ENCODE measurements at regions not wholly inside any gene's neighbourhood (a gene's known extent, or its start where the extent isn't known, plus 50 kb on each side); places are given as distances from the start of the nearest gene placed in this dataset.
"Not testable (repeated sequence)": the region's sequence is repeated elsewhere in the genome, so short reads cannot be mapped to it uniquely, and the experiment has no call there.

DNA sequence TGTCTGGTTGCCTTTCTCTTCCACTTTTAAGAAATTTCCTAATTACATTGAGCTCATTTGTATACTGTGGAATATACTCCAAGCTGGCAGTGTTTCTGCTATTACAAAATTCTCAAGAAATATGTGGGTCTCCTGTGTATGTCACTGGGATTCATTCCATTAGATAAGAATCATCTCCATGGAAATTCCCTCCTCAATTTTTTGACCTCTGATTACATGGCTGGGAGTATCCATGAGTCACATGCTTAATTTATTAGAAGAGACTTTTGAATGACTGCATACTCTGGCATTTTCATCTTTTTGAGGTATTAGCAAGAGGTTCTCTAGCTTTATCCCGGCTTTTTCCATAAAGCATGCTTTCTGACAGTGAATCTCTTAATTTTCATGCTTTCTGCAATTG, 665.5 kb upstream of the CNTNAP5 start:
- DNase-seq (ENCODE audit: low read depth in 2 of 2) = no peak

DNA sequence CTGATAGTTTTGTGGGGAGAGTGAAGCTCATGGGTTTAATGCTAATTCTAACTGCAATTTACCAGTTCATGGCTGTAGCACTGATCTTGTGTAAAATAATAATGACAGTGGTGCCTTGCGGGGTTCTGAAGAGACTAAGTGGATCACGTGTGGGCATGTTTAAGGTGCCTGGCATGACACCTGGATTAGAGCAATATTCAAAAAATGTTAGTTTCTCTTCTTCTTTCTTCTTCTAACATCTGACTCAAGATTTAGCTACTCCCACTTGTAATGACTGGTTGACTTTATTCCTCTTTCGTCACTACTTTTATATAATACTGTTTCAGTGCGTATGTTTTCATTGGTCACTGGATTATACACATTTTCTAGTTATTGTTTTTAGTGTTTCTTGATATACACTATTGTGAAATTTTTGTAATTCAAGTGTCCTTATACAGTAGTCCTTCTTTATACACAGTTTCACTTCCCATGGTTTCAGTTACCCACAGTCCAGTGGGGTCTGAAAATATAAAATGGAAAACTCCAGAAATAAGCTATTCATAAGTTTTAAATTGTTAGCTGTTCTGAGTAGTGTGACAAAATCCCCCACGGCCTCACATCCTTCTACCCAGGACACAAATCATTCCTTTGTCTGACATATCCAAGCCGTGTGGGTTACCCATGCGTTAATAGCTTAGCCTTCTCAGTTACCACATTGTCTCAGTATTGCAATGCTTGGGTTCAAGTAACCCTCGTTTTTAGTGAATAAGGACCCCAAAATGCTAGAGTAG, 662.2 kb upstream of the CNTNAP5 start:
- no peak for DNase-seq (ENCODE audit: low read depth in 2 of 2)

DNA sequence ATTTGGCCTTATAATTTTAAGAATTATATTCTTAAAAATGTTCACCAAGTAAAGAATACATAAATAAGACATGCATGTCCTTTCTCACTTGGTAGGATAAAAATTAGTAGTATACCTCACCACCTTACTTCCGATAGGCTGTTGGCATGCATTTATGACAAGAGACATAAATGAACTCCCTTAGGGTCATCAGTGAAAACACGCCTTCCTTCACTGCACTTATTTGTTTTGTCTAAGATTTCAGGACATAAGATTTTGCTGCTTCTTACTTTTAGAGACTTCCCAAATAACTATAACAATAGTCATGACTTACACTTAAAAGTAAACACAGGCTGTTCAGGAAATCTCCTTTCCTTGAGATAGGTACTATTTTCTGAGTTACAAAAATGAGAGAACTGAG, 661.3 kb upstream of the CNTNAP5 start:
- DNase-seq (ENCODE audit: low read depth in 2 of 2) = no peak

DNA sequence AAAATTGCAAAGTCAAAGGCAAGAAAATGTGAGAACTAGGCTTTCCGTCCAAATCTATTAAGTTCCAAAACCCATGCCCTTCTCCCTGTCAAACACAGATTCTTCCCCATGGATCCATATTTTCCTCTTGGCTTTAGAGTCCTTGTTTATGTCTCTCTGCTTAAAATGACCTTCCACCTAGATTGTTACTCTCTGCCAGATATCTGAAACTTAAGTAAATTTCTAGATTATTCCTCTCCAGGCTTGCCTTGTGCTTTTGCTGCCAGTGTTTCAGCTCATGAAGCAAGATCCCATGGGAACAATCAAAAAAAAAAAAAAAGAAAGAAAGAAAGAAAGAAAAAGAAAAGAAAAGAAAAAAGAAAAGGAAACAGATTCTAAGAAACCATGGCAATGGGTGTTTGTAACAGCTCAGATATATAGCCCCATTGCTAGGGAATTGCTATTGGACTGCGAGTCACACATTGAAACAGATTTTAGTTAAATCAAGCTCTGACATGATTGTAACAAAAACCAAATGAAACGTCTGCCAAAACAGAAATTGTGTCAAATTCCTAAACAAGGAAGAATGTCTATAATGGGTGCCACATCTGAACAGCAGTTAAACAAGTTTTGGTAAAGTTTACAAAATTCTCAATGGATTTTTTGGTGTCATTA, 660.7 kb upstream of the CNTNAP5 start:
- no peak for DNase-seq (ENCODE audit: low read depth in 2 of 2)

DNA sequence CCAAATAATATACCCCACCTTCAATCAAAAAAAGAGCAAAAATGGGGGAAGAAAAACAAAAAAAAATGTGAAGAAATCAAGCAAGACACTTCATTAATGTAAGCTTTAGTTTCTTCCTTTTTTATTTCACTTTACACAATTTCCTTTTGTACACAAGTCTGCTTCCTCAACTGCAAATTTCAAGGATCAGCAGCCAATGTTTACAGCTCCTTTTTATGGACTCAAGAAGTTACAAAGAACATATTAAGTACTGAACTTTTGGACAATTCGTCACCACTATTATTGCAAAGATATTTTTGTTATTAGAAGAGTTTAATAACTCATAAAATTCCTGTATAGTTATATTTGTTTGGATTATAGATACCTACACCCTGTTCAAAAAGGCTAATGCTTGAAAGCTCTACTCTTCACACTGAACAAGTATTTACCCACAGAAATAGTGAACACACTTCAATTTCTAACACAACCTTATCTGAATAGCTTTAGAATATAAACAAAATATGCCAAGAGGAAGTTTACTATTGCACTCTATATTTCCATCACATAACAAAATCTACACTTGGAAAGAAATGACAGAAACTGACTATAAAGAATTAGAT, 658.7 kb upstream of the CNTNAP5 start:
- DNase-seq (ENCODE audit: low read depth in 2 of 2) = no peak

DNA sequence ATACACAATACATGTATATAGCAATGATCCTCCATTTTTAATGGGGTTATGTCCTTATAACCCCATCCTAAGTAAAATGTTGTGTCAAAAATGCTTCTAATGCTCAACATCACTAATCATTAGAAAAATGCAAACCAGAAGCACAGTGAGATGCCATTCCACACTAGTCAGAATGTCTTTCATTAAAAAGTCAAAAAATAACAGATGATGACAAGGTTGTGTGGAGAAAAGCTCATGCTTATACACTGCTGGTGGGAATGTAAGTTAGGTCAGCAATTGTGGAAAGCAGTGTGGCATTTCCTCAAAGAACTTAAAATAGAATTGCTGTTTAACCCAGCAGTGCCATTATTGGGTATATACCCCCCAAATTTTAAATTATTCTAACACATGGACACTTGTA, 654.9 kb upstream of the CNTNAP5 start:
- no peak for DNase-seq (ENCODE audit: low read depth in 2 of 2)

DNA sequence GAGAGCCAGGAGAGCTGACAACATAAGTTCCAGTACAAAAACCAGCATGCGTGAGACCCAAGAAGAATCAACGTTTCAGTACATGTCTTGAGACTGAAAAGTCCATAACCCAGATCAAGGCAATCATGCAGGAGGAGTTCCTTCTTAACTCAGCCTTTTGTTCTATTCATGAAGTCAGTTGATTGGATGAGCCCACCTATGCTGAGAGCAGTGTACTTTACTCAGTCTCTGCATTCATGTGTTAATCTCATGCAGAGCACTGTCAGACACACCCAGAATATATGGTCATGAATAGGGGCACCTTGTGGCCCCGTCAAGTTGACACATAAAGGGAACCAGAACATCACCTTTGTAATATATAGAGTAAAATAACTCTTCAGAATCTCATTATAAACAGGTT, 653.6 kb upstream of the CNTNAP5 start:
- no peak for DNase-seq (ENCODE audit: low read depth in 2 of 2)

DNA sequence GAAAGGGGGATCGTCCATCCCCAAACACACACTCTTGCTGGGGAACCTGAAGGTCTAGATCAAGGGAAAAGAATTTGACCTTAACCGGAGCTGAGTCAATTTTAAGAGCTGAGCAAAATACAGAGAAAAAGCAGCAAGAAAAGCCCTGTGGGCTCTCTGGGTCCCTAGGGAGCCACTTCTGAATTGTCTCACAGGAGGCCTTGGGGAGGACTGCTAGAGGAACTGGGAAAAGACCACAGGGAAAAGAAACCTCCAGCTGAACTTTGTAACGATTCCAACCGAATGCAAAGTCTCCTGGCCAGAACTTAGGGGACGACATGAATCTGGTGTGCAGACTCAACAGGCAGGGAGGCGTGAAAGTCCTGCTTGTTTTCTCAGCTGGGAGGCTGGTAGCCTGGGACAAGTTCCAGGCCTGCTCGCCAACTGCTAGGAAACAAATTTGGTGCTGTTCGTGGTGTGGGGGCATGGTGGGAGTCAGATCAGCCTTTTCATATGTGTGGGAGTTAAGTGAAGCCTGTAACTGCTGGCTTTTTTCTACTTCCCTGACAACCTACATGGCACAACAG, 644.6 kb upstream of the CNTNAP5 start:
- DNase-seq (ENCODE audit: low read depth in 2 of 2) = no peak

DNA sequence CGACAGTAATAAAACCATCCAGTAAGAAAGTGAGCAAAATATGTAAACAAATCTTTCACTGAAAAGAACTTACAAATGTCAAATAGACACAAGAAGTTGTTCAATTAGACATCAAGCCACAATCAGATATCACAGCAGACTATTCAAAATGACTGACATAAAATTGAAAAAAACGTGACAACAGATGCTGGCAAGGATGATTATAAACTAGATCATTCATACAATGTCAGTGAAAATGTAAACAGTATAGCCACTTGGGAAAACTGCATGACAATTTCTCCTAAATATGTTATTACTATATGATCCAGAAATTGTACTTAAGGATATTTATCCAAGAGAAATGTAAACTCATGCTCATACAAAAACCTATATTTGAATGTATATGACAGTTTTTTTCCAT, 609.4 kb upstream of the CNTNAP5 start:
- no peak for DNase-seq (ENCODE audit: low read depth in 2 of 2)

DNA sequence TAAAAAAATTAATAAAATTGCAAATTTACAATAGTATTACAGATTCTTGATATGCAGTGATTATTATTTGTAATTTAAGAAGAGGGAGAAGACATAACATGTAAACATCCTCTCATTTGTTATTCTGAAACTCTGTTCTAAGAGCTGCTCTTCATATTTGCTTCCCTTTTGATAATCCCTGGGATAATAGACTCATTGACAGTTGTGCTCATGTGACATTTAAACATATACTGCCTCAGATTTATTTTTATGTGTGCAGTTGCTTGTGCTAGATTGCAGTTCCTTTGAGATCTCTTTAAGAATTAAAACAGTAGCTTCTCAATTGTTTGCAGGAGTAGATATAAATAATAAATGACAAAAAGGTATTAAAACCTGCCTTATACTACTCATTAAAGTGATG, 605.1 kb upstream of the CNTNAP5 start:
- DNase-seq (ENCODE audit: low read depth in 2 of 2) = no peak

DNA sequence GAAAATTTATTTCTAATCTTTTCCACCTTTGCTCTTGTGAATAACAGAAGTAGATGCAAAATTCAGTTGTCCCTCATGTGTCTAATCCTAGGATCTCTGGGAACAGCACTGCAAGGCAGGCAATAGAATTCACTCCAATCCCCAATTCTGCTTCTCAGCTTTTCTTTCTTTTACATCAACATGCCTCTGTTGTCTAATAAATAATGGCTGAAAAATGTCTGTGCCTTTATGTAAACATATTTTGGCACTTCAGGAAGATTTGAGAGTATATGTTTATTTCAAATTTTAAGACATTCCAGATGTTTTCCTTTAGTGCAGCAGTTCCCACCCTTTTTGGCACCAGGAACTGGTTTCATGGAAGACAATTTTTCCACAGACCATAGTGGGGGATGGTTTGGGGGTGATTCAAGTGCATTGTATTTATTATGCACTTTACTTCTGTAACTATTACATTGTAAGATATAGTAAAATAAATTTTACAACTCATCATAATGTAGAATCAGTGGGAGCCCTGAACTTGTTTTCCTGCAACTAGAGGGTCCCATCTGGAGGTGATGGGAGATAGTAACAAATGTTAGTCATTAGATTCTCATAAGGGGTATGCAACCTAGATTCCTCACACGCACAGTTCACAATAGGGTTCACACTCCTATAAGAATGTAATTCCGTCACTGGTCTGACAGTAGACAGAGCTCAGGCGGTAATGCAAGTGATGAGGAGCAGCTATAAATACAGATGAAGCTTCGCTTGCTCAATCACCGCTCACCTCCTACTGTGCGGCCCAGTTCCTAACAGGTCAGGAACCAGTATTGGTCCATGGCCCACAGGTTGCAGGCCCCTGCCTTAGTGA, 590.3 kb upstream of the CNTNAP5 start:
- no peak for DNase-seq (ENCODE audit: low read depth in 2 of 2)

DNA sequence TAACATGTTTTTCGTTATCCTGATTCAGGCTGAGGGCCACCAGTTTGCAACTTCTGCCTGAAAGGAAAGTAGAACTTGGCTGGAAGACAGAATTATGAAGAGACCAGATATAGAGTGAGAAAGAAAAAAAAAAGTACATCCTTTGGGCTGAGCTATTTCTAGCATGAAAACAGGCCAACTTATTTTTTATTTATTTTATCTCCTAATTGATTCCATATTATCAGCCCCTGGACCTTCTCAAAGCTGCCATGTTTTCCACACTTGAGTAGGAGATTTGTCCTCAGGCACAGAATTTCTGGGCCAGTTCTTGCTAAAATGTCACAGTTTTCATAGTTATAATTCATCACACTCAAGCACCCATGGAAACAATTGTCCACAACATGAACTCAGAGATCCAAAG, 586.8 kb upstream of the CNTNAP5 start:
- no peak for DNase-seq (ENCODE audit: low read depth in 2 of 2)

DNA sequence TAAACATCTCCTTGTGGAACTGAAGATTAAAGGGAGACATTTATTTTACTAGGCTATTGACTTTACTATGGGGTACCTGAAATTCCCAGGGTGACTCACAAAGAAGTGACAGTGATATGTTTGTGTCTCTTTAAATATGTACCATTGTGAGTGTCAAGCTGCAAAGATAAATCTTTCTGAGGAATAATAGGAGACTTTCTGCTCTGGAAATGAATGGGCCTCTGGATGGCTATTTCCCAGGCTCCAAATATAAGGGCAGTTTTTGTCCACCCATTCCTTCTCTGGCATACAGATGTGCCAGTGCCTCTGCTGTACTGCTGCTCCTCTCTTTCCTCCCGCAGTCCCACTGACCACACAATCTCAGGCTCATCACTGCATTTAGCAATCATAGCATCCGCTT, 586.4 kb upstream of the CNTNAP5 start:
- DNase-seq (ENCODE audit: low read depth in 2 of 2) = no peak

DNA sequence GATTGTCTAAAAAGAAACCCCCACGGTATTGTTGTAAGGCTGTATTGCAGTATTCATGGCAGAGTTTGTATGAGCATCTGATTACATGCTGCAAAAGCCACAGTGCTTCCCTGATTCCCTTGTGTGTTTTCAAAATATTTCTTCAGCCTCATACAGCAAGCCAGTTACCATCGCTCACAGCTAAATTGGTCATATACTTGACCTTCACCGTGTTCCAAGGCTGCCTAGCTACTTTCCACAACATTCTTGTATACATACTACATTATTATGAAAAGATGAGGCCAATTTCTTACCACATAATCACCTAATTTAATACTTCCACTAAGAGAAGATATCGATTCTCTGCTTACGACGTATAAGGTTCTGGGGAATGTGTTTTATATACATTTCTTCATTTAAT, 576.3 kb upstream of the CNTNAP5 start:
- no peak for DNase-seq (ENCODE audit: low read depth in 2 of 2)

DNA sequence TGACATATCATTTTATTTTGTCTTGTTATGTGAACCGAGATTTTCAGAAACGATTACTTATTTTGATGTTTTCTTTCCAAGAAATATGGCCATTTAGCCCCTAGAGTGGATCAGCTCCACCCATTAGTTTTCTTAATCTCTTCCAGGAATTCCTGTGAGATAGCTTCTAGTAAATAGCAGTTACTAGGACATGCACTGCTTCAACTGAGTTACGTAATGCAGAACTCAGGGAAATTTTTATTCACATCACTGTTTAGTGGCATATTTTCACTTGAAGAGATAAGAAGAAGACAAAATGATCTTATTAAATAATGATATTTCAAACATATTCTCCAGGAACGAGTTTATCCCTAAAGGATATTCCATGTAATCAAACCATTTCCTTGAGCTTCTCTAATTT, 573.5 kb upstream of the CNTNAP5 start:
- DNase-seq (ENCODE audit: low read depth in 2 of 2) = no peak

DNA sequence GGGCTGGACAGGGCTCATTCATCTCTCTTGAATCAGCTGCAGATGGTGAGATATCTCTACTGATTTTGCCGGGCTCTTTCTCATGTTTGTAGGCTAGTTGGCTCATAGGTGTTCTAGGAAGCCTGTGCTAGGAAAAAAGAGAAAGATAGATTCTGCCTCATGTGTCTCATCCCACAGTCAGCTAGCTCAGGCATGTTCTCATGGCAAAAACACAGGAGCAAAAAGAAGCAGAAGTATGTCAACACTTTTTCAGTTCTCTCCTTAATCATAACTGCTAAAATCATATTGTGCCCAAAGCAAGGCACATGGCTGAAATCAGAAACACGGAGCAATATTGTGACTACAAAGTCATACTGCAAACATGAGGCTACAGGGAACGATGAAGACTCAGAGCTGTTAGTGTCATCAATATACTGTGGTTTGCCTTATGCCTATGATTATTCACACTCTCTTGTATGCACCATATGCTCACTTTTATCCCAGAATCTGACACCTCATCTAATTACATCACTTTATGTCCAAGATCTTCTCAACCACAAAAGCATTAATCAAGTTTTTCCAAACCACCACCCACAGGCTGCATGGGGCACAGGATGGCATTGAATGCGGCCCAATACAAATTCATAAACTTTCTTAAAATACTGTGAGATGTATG, 571.9 kb upstream of the CNTNAP5 start:
- DNase-seq (ENCODE audit: low read depth in 2 of 2) = no peak

DNA sequence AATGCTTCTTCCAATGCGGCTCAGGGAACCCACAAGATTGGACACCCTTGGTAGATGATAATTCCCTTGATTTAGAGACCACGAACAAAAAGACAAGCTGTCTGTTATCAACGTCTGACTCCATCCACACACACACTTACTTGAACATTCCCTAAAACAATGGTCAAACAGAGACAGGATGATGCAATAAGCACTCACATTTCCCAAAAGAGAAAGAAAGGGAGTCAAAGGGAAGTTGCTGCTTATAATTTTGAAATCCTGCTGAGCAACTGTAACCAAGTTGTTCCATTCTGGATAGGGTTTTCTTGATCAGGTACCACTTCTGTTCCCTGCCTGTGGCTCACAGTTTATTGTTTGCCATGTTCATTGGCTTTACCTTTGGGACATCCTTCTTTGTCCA, 571.3 kb upstream of the CNTNAP5 start:
- DNase-seq (ENCODE audit: low read depth in 2 of 2) = no peak

DNA sequence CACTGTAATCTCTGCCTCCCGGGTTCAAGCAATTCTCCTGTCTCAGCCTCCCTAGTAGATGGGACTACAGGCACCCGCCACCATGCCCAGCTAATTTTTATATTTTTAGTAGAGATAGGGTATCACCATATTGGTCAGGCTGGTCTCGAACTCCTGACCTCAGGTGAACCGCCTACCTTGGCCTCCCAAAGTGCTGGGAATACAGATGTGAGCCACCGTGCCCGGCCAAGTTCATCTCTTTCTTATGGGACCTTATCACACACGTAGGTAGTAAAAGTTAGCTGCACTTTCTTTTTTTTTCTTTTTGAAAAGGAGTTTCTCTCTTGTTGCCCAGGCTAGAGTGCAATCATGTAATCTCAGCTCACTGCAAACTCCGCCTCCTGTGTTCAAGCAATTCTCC, 569.9 kb upstream of the CNTNAP5 start:
- not testable (repeated sequence) for DNase-seq (ENCODE audit: low read depth in 2 of 2)

DNA sequence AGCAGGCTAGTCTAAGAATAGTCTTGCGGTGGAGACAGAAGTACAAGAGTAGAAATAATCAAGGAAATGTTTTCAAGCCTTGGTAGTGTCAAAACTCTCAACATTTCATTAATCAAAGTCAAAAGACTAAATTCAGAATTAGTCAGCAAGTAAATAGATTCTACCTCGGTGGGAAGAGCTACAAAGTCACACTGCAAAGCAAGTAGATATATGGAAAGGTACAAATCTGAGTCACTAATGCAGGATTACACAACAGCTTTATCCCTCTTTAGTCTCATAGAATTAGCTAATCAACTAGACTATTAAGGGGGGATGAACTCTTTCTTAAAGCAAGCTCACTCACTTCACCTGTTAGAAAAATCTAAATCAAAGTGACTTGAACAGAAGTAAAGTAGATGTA, 568.7 kb upstream of the CNTNAP5 start:
- no peak for DNase-seq (ENCODE audit: low read depth in 2 of 2)

DNA sequence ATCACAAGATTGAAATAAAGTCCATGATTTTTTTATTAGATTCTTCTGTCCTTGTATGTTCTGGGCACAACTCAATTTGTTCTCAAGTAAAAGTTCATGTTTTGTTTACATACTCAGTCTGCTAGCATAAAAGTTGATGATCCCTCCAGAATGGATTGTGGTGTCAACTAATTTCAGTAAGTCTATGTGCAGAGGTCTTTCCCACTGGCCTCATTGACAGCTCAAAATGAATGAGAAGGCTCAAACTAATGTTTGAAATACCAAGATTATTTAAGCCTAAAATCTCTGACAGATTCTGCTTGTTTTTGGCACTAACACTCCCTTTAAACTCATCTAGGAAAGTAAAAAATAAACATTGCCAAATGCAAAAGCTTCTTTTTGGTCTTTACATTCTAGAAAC, 561.2 kb upstream of the CNTNAP5 start:
- DNase-seq (ENCODE audit: low read depth in 2 of 2) = no peak

DNA sequence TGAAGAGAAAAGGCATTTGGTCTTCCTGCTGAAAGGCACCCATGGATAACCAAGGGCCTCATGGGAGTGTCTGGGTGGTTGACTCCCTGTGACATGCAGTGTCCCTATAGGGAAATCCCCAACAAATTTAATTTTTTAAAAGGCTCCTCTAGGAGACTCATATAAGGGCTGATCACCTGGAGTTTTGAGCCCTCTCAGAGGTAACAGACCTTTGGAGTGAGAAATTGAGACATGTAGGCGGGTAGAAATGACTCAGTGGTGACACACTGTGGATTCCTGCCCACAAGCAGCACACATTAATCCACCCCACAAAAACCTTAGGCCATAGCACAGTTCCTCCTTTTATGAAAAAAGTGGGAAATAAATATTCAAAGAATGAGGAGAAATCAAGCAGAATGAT, 557.0 kb upstream of the CNTNAP5 start:
- DNase-seq (ENCODE audit: low read depth in 2 of 2) = no peak

DNA sequence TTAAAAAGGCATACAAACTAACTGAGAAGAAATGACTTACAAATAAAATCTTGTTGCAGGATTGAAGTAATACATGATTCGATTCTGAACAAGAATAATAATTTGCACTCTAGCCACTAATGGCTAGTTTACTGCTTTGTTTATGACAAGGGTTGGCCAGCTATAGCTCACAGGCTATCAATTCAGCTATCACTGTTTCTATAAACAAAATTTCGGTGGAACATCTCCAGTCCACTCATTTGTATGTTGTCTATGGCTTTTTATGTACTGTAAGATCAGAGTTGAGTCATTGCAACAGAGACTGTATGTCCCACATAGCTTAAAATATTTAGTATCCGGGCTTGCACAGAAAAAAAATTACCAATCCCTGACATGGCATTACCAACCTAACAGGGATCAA, 543.7 kb upstream of the CNTNAP5 start:
- DNase-seq (ENCODE audit: low read depth in 2 of 2) = no peak
